Glutamatergic neuron (in vitro differentiated cells): ENCODE measurements at regions not wholly inside any gene's neighbourhood (a gene's known extent, or its start where the extent isn't known, plus 50 kb on each side); places are given as distances from the start of the nearest gene placed in this dataset.

ENCODE experiments used
- DNase-seq: peaks from one replicate; pipeline ENCODE4 v3.0.0; 2022
- H3K27ac Mint-ChIP-seq: one replicate; pipeline ENCODE4 v1.8.0; 2020; ENCODE audit warnings: mild to moderate bottlenecking, mixed read lengths, inconsistent platforms; ENCODE audit not compliant: unreplicated experiment
- H3K27me3 Mint-ChIP-seq: one replicate; pipeline ENCODE4 v1.8.0; 2020; ENCODE audit warnings: mild to moderate bottlenecking, moderate library complexity, mixed read lengths, inconsistent platforms; ENCODE audit not compliant: unreplicated experiment
- H3K36me3 Mint-ChIP-seq: one replicate; pipeline ENCODE4 v1.8.0; 2020; ENCODE audit warnings: mild to moderate bottlenecking, mixed read lengths, inconsistent platforms; ENCODE audit not compliant: unreplicated experiment
- H3K4me1 Mint-ChIP-seq: one replicate; pipeline ENCODE4 v1.8.0; 2020; ENCODE audit warnings: mild to moderate bottlenecking, low read depth, mixed read lengths, inconsistent platforms; ENCODE audit not compliant: unreplicated experiment
- H3K4me3 Mint-ChIP-seq: one replicate; pipeline ENCODE4 v1.8.0; 2020; ENCODE audit warnings: mild to moderate bottlenecking, mixed read lengths, inconsistent platforms; ENCODE audit not compliant: unreplicated experiment
- H3K9me3 Mint-ChIP-seq: one replicate; pipeline ENCODE4 v1.8.0; 2020; ENCODE audit warnings: mild to moderate bottlenecking, moderate library complexity, mixed read lengths, inconsistent platforms; ENCODE audit not compliant: unreplicated experiment
- CTCF ChIP-seq: fragments of 200-600 bp; sonication (generic); IDR thresholded peaks from one replicate; pipeline ENCODE4 v1.5.0; 2021; ENCODE audit not compliant: partially characterized antibody, unreplicated experiment

GRCh38 chr11:69976794-69977193 is 101.3 kb upstream of the ANO1 start:
- H3K9me3 Mint-ChIP-seq, result peaks cover 8% of the 10 kb centered on the region
- no peak for DNase-seq
- H3K4me3 Mint-ChIP-seq, result no peak overlapping the region
- H3K4me1 Mint-ChIP-seq, result peaks cover 6% of the 10 kb centered on the region
- H3K27ac Mint-ChIP-seq, result no peak overlapping the region
- peaks cover 4% of the 10 kb centered on the region for H3K27me3 Mint-ChIP-seq
- TF ChIP-seq CTCF, result no peak
- H3K36me3 Mint-ChIP-seq, result no peaks in the 10 kb centered on the region

- peaks cover 8% of the 10 kb centered on the region for H3K9me3 Mint-ChIP-seq
- no peak for DNase-seq
- no peak for TF ChIP-seq CTCF
Observed at GRCh38 chr11:69977951-69978350, 100.2 kb upstream of the ANO1 start.

GRCh38 chr11:69978841-69979614 is 99.1 kb upstream of the ANO1 start:
- peaks cover 16% of the 10 kb centered on the region for H3K4me1 Mint-ChIP-seq
- H3K27me3 Mint-ChIP-seq, result peaks cover 9% of the 10 kb centered on the region
- no peak overlapping the region for H3K27ac Mint-ChIP-seq
- TF ChIP-seq CTCF, result no peak
- H3K36me3 Mint-ChIP-seq, result no peaks in the 10 kb centered on the region
- H3K4me3 Mint-ChIP-seq, result no peak overlapping the region
- peaks cover 11% of the 10 kb centered on the region for H3K9me3 Mint-ChIP-seq
- no peak for DNase-seq

More at GRCh38 chr11:69977951-69978350, 100.2 kb upstream of the ANO1 start:
- H3K4me1 Mint-ChIP-seq, result peaks cover 8% of the 10 kb centered on the region
- H3K4me3 Mint-ChIP-seq, result no peak overlapping the region
- H3K27me3 Mint-ChIP-seq, result peaks cover 4% of the 10 kb centered on the region
- no peak overlapping the region for H3K27ac Mint-ChIP-seq
- H3K36me3 Mint-ChIP-seq, result no peaks in the 10 kb centered on the region

GRCh38 chr11:69979632-69980031 is 98.5 kb upstream of the ANO1 start:
- H3K4me3 Mint-ChIP-seq, result no peak overlapping the region
- DNase-seq, result no peak
- peaks cover 7% of the 10 kb centered on the region for H3K27me3 Mint-ChIP-seq
- H3K9me3 Mint-ChIP-seq, result peaks cover 11% of the 10 kb centered on the region
- H3K36me3 Mint-ChIP-seq, result no peaks in the 10 kb centered on the region
- no peak overlapping the region for H3K27ac Mint-ChIP-seq
- no peak for TF ChIP-seq CTCF
- peaks cover 21% of the 10 kb centered on the region for H3K4me1 Mint-ChIP-seq

GRCh38 chr11:69981119-69981784 is 96.9 kb upstream of the ANO1 start:
- Mint-ChIP-seq H3K4me1 (peaks cover 25% of the 10 kb centered on the region), H3K27ac (peak overlapping the region; percentile 76), H3K36me3 (no peaks in the 10 kb centered on the region), H3K4me3 (no peak overlapping the region), H3K27me3 (peaks cover 10% of the 10 kb centered on the region), H3K9me3 (peaks cover 11% of the 10 kb centered on the region)
- no peak for TF ChIP-seq CTCF
- DNase-seq, result peak; percentile 79
